ENCODE measurements at regions not wholly inside any gene's neighbourhood (a gene's known extent, or its start where the extent isn't known, plus 50 kb on each side); places are given as distances from the start of the nearest gene placed in this dataset.

DNA sequence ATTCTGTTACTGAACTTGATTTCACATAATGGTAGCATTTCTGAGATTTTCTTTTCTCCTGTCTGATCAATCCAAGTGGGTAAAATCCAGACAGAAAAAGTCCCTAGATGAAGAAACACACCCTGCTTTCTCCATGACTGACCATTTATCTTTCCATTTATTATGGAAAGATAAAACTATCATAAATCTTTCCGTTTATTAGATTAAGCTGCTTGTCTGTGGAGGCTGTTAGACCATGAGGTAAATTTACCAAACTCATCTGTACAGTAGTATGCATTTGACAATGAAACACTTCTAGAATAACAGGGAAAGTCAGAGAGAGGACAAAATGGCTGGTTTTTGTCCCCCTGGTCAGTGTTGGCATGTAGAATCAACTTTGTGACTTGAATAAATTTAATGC, 491.2 kb upstream of the SEMA6A start:
- TF ChIP-seq, protein P1, sequence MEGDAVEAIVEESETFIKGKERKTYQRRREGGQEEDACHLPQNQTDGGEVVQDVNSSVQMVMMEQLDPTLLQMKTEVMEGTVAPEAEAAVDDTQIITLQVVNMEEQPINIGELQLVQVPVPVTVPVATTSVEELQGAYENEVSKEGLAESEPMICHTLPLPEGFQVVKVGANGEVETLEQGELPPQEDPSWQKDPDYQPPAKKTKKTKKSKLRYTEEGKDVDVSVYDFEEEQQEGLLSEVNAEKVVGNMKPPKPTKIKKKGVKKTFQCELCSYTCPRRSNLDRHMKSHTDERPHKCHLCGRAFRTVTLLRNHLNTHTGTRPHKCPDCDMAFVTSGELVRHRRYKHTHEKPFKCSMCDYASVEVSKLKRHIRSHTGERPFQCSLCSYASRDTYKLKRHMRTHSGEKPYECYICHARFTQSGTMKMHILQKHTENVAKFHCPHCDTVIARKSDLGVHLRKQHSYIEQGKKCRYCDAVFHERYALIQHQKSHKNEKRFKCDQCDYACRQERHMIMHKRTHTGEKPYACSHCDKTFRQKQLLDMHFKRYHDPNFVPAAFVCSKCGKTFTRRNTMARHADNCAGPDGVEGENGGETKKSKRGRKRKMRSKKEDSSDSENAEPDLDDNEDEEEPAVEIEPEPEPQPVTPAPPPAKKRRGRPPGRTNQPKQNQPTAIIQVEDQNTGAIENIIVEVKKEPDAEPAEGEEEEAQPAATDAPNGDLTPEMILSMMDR (IDR thresholded peaks at IDR 0.05; ENCODE audit: low read length) = no peak
- TF ChIP-seq EZH2 (optimal IDR thresholded peaks at IDR 0.05; ENCODE audit: low read depth, low read length) = no peak
